AG09319 (cell line): ENCODE measurements at regions not wholly inside any gene's neighbourhood (a gene's known extent, or its start where the extent isn't known, plus 50 kb on each side); places are given as distances from the start of the nearest gene placed in this dataset.
"Not testable (repeated sequence)": the region's sequence is repeated elsewhere in the genome, so short reads cannot be mapped to it uniquely, and the experiment has no call there.

Experiments used
- DNase-seq: peaks from one replicate; pipeline ENCODE4 v3.0.0-alpha.2; 2010; ENCODE audit warnings: low read depth; ENCODE audit errors: extremely low read depth
- CTCF ChIP-seq: IDR thresholded peaks from 2 replicates; pipeline ENCODE4 v1.5.1; 2011; ENCODE audit warnings: low read depth, mild to moderate bottlenecking, inconsistent platforms, low read length, moderate library complexity

GRCh38 chr11:11718511-11718910 lies 96.7 kb upstream of the GALNT18 start:
- no peak for DNase-seq
- TF ChIP-seq CTCF, result no peak

GRCh38 chr11:11717064-11717725 lies 95.4 kb upstream of the GALNT18 start:
- no peak for TF ChIP-seq CTCF
- no peak for DNase-seq

- DNase-seq, result not testable (repeated sequence)
These were observed 93.3 kb upstream of the GALNT18 start for GRCh38 chr11:11715075-11715474.

GRCh38 chr11:11710556-11710955 lies 88.8 kb upstream of the GALNT18 start:
- TF ChIP-seq CTCF, result no peak
- DNase-seq, result no peak

- DNase-seq, result no peak
- no peak for TF ChIP-seq CTCF
These were observed 87.8 kb upstream of the GALNT18 start for GRCh38 chr11:11709447-11710239.

- DNase-seq, result no peak
- TF ChIP-seq CTCF, result no peak
These were observed 86.5 kb upstream of the GALNT18 start for GRCh38 chr11:11708256-11708655.

GRCh38 chr11:11706028-11706427 lies 84.2 kb upstream of the GALNT18 start:
- no peak for TF ChIP-seq CTCF
- no peak for DNase-seq

- no peak for DNase-seq
- TF ChIP-seq CTCF, result no peak
These were observed 82.1 kb upstream of the GALNT18 start for GRCh38 chr11:11703885-11704284.
